Activated T-cell treated with anti-CD3 and anti-CD28 coated beads for 4 hours (primary cell): ENCODE measurements at regions not wholly inside any gene's neighbourhood (a gene's known extent, or its start where the extent isn't known, plus 50 kb on each side); places are given as distances from the start of the nearest gene placed in this dataset.

ENCODE experiments used
- DNase-seq: peaks from one replicate; pipeline ENCODE4 v3.0.0-alpha.2; 2020

GRCh38 chr1:55724551-55725325 lies 509.6 kb upstream of the USP24 start:
- DNase-seq, result no peak

- no peak for DNase-seq
Measured at GRCh38 chr1:55723001-55723400, 507.8 kb upstream of the USP24 start.

GRCh38 chr1:55720261-55720660 lies 505.1 kb upstream of the USP24 start:
- no peak for DNase-seq

- no peak for DNase-seq
Measured at GRCh38 chr1:55718758-55719671, 503.9 kb upstream of the USP24 start.

- DNase-seq, result no peak
Measured at GRCh38 chr1:55717111-55717510, 501.9 kb upstream of the USP24 start.

- DNase-seq, result no peak
Measured at GRCh38 chr1:55716610-55717009, 501.4 kb upstream of the USP24 start.

- DNase-seq, result no peak
Measured at GRCh38 chr1:55716151-55716550, 501.0 kb upstream of the USP24 start.

- DNase-seq, result no peak
Measured at GRCh38 chr1:55714230-55714629, 499.1 kb upstream of the USP24 start.

GRCh38 chr1:55713516-55713915 lies 498.4 kb upstream of the USP24 start:
- no peak for DNase-seq

- no peak for DNase-seq
Measured at GRCh38 chr1:55712148-55712547, 497.0 kb upstream of the USP24 start.

- no peak for DNase-seq
Measured at GRCh38 chr1:55708781-55709180, 493.6 kb upstream of the USP24 start.

GRCh38 chr1:55707846-55708245 lies 492.7 kb upstream of the USP24 start:
- DNase-seq, result no peak

- DNase-seq, result no peak
Measured at GRCh38 chr1:55707196-55707595, 492.0 kb upstream of the USP24 start.

- DNase-seq, result no peak
Measured at GRCh38 chr1:55706397-55706796, 491.2 kb upstream of the USP24 start.

- no peak for DNase-seq
Measured at GRCh38 chr1:55703726-55704363, 488.7 kb upstream of the USP24 start.

GRCh38 chr1:55702064-55702463 lies 486.9 kb upstream of the USP24 start:
- DNase-seq, result no peak

- no peak for DNase-seq
Measured at GRCh38 chr1:55700359-55701130, 485.4 kb upstream of the USP24 start.

- DNase-seq, result no peak
Measured at GRCh38 chr1:55699228-55699627, 484.1 kb upstream of the USP24 start.

GRCh38 chr1:55697997-55698535 lies 482.9 kb upstream of the USP24 start:
- DNase-seq, result no peak

GRCh38 chr1:55696891-55697290 lies 481.7 kb upstream of the USP24 start:
- no peak for DNase-seq

GRCh38 chr1:55696181-55696754 lies 481.1 kb upstream of the USP24 start:
- no peak for DNase-seq

- DNase-seq, result no peak
Measured at GRCh38 chr1:55695552-55695951, 480.4 kb upstream of the USP24 start.
